ENCODE measurements at regions not wholly inside any gene's neighbourhood (a gene's known extent, or its start where the extent isn't known, plus 50 kb on each side); places are given as distances from the start of the nearest gene placed in this dataset.

DNA sequence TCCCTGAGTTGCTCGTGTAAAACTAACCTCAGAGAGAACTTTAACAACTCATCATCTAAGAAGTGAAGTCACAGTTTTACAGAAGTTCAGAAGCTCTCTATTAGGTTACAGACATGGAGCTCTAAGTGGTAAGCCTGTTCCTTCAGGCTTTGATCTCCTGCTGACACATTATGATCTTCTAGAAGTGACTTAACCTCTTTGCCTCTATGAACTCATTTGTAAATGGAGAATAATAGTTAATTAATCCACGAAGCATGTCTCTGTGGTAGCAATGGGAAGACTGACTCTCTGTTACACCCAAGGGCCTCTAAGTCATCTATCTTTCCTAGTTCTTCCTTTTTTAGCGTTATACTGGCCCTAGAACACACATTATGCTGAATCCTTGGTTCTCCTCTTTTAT is 157.9 kb upstream of the NRIP1 start:
- WGBS (ENCODE audit: low lambda C conversion rate), result 67% methylated on average over 3 of the region's 3 CpGs
- DNase-seq (ENCODE audit: low spot score) (no peak), ATAC-seq (no peak), FAIRE-seq (no peak)
- H3K4me1 ChIP-seq (ENCODE audit: insufficient read depth, low read length), result peaks cover 43% of the 10 kb centered on the region
- no peaks in the 10 kb centered on the region for H3K9me3 ChIP-seq (ENCODE audit: low read length)
- peak overlapping the region; percentile 20 for H3K27ac ChIP-seq (ENCODE audit: extremely low read length, insufficient read depth, low read length)
- H3K27me3 ChIP-seq (ENCODE audit: control insufficient read depth in 1 of 2, insufficient read depth in 2 of 2, low read length in 2 of 2), result no peaks in the 10 kb centered on the region; a peak in 1 of 5 replicates
- peak overlapping the region; percentile 3 for H3K4me2 ChIP-seq (ENCODE audit: low read depth, low read length)
- in situ Hi-C loops (cut with HindIII; ENCODE audit: extremely low pct_ligation_motif_present, low pct_unique_long_range_greater_than_20kb) (no loop called here), intact Hi-C loops (cut with micrococcal nuclease; ENCODE audit: unreplicated experiment) (no loop called here)
- H3K36me3 ChIP-seq (replicated peaks in 1 of 2; ENCODE audit: control insufficient read depth in 1 of 2, insufficient read depth in 2 of 2, low read length in 2 of 2), result no peaks in the 10 kb centered on the region
- TF ChIP-seq NR3C1 (CRISPR knock-in tag; IDR thresholded peaks at IDR 0.05) (no peak), ZNF562 (CRISPR knock-in tag; IDR thresholded peaks at IDR 0.05; ENCODE audit: borderline replicate concordance) (no peak)
- no TSS peak for BruUV-seq (replicated peaks)
- H4K20me1 ChIP-seq (ENCODE audit: insufficient read depth, low read length), result no peaks in the 10 kb centered on the region
- H3K9ac ChIP-seq (ENCODE audit: insufficient read depth, low read depth, low read length), result no peak overlapping the region
- H3K4me3 ChIP-seq (replicated peaks in 1 of 3; ENCODE audit: insufficient read depth in 1 of 3, low read depth in 2 of 3, low read length in 3 of 3), result no peak overlapping the region
- CTCF ChIA-PET (ENCODE audit: low intra/inter-chr PET ratio, low total read pairs), result no interaction called here
- POLR2A ChIA-PET, result interaction anchor here (0.9 to 1.0 kb wide), 2 partner anchors 88 to 157 kb away, joined by 3 read pairs; no protein-coding TSS in a partner anchor
- H2AFZ ChIP-seq (ENCODE audit: low read length), result no peak overlapping the region
- no peaks in the 10 kb centered on the region for H3K79me2 ChIP-seq (ENCODE audit: insufficient read depth, low read length)

- no peak overlapping the region for H3K4me3 ChIP-seq (replicated peaks in 1 of 3; ENCODE audit: insufficient read depth in 1 of 3, low read depth in 2 of 3, low read length in 3 of 3)
- no peaks in the 10 kb centered on the region for H3K9me3 ChIP-seq (ENCODE audit: low read length)
- POLR2A ChIA-PET, result no interaction called here
- no peaks in the 10 kb centered on the region for H3K27me3 ChIP-seq (ENCODE audit: control insufficient read depth in 1 of 2, insufficient read depth in 2 of 2, low read length in 2 of 2)
- no peak for FAIRE-seq
- no peak overlapping the region for H3K4me2 ChIP-seq (ENCODE audit: low read depth, low read length)
- H3K9ac ChIP-seq (ENCODE audit: insufficient read depth, low read depth, low read length), result no peak overlapping the region
- H3K4me1 ChIP-seq (ENCODE audit: insufficient read depth, low read length), result peaks cover 41% of the 10 kb centered on the region
- no peaks in the 10 kb centered on the region for H3K79me2 ChIP-seq (ENCODE audit: insufficient read depth, low read length)
- DNase-seq (ENCODE audit: low spot score), result no peak
- peak; percentile 74; the same call in 1 of the 2 replicates for TF ChIP-seq ZNF7 (CRISPR knock-in tag; IDR thresholded peaks at IDR 0.05)
- TF ChIP-seq GTF2F1 (IDR thresholded peaks at IDR 0.05; ENCODE audit: low read length), result no peak
- H4K20me1 ChIP-seq (ENCODE audit: insufficient read depth, low read length), result no peaks in the 10 kb centered on the region
- H3K27ac ChIP-seq (ENCODE audit: extremely low read length, insufficient read depth, low read length), result no peak overlapping the region
- BruUV-seq (replicated peaks), result no TSS peak
- intact Hi-C loops (cut with micrococcal nuclease; ENCODE audit: unreplicated experiment) (no loop called here), in situ Hi-C loops (cut with HindIII; ENCODE audit: extremely low pct_ligation_motif_present, low pct_unique_long_range_greater_than_20kb) (no loop called here)
- CTCF ChIA-PET (ENCODE audit: low intra/inter-chr PET ratio, low total read pairs), result no interaction called here
- no peaks in the 10 kb centered on the region for H3K36me3 ChIP-seq (replicated peaks in 1 of 2; ENCODE audit: control insufficient read depth in 1 of 2, insufficient read depth in 2 of 2, low read length in 2 of 2)
- no peak for ATAC-seq
- 88% methylated on average over 2 of the region's 6 CpGs for WGBS (ENCODE audit: low lambda C conversion rate)
- H2AFZ ChIP-seq (ENCODE audit: low read length), result no peak overlapping the region
Measured at GRCh38 chr21:15224346-15225086, 159.7 kb upstream of the NRIP1 start.
